Right lobe of liver (tissue), 6 donors: ENCODE measurements at regions not wholly inside any gene's neighbourhood (a gene's known extent, or its start where the extent isn't known, plus 50 kb on each side); places are given as distances from the start of the nearest gene placed in this dataset.
"Not testable (repeated sequence)": the region's sequence is repeated elsewhere in the genome, so short reads cannot be mapped to it uniquely, and the experiment has no call there.

Experiments
- ATAC-seq, 4 donors: fragments of 200-7000 bp; cut with Tn5 transposase; one replicate each; pipeline ENCODE4 v1.9.1; 2020; ENCODE audit warnings: mild to moderate bottlenecking in 4 of 4, moderate library complexity in 4 of 4
- DNase-seq, 3 donors: peaks; one replicate each; pipeline ENCODE4 v3.0.0-alpha.2; 2020
- H3K27ac ChIP-seq, 3 donors: fragments of 200-600 bp; one replicate each; pipeline ENCODE4 v1.8.0; 2022
- H3K27me3 ChIP-seq, 2 donors: fragments of 200-600 bp; one replicate each; pipeline ENCODE4 v1.8.0; 2022
- H3K36me3 ChIP-seq, 4 donors: fragments of 200-600 bp; sonication (generic) in 1 of 4; one replicate each; pipeline versions ENCODE4 v1.5.1 to v1.8.0; 2017 to 2022; ENCODE audit warnings: control low read depth in 1 of 4
- H3K4me1 ChIP-seq, 4 donors: fragments of 200-600 bp; sonication (generic) in 1 of 4; one replicate each; pipeline versions ENCODE4 v1.5.1 to v1.8.0; 2017 to 2022; ENCODE audit warnings: control low read depth in 1 of 4
- H3K4me3 ChIP-seq, 3 donors: fragments of 200-600 bp; one replicate each; pipeline ENCODE4 v1.8.0; 2022
- H3K9me3 ChIP-seq, 4 donors: fragments of 200-600 bp; sonication (generic) in 1 of 4; one replicate each; pipeline versions ENCODE4 v1.5.1 to v1.8.0; 2017 to 2022; ENCODE audit warnings: control low read depth in 1 of 4
- POLR2A ChIP-seq: fragments of 450-650 bp; IDR thresholded peaks from one replicate; pipeline ENCODE4 v1.6.1; 2017; ENCODE audit warnings: antibody characterized with exemption, mild to moderate bottlenecking
- WGBS: methylation state at CpG from one replicate; pipeline ENCODE4 v1.1.6; 2018; ENCODE audit warnings: low coverage, low lambda C conversion rate; ENCODE audit not compliant: insufficient coverage; ENCODE audit errors: missing lambda C conversion rate; 5-methylcytosine and 5-hydroxymethylcytosine counted together
- intact Hi-C, 2 donors: fragments of 100-400 bp; cut with DNase I; formaldehyde crosslinking; loops; one replicate each; pipeline versions ENCODE4 v1.11.2 to v1.14.1; 2022
- TF ChIP-seq, protein P1 (sequence below), 4 donors: fragments of 200-600 bp in 3 of 4; fragments of 450-650 bp in 1 of 4; IDR thresholded peaks; one replicate each; pipeline versions ENCODE4 v1.5.1 to v1.8.0; 2016 to 2022; ENCODE audit warnings: antibody characterized with exemption in 4 of 4, mild to moderate bottlenecking in 2 of 4
- donor health status: DM: no; HTN: yes; CAD: no.
- donor health status: DM: no; HTN: no; CAD: no.
- donor health status: DM: no; HTN: no; CAD: no.
- donor health status: DM: no; HTN: yes; CAD: no.
- donor health status: DM: no; HTN: yes; CAD: no.

DNA sequence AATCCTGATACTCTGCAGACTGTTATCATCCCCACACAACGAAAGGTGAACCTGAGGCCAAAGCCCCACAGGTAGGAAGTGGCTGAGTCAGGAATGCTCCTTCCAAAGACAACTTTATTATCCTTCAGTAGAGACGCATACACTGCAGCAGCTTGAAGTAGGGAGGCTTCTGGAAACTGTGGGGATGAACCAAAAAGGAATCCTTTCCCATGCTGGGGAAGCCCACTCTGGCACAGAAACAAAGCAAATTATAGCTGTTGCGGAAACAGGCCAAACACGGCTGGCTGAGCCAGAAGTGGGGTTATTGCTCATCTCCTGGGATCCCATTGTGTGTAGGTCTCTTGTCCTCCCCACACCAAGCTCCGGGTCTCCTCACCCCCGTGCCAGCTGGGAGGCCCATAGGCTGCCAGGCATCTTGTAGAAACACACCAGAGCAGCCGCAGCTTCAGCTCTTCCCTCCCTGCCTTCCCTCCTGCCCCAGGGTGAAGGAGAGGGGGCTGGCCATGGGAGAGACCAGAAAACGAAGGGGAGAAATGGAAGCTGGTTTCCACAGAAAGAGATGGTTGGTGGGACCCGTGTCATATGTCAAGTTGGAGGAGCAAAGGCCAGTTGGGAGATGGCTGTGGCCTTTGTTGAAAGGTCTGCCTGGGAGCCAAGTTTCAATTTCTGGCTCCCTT is 176.9 kb upstream of the NABP1 start:
- DNase-seq (no peak), ATAC-seq (peak; percentile 43 to 65 (median 60))
- intact Hi-C loops = loop anchor here in 1 of 2 donors (10.0 kb wide), 2 partner anchors 266 to 336 kb away; no protein-coding TSS in a partner anchor

DNA sequence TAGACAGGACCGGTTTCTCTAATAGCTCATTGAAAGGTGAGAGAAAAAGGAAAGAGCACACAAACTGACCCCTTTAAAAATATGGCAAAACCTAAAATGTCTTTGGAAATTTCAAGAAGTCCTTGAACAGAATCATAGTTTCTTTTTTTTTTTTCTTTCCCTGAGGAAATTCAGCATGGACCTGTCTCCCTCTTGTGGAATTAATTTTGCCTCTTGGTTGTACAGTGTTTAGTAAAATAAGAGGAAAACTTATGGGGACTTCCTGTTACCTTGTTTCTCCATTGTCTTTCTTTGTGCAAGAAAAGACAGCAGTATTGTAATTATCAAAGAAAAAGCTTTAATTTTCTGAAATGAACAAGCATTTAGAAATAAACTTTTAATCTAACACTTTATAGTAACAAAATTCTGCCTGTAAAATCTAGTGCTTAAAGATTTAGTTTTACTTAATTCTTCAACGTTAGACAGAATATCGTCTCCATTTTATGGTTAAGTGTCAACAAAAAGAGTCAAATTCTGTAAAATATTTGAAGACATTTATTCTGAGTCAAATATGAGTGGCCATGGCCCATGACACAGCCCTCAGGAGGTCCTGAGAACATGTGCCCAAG is 176.3 kb upstream of the NABP1 start:
- Histone ChIP-seq H3K4me3 (no peak overlapping the region), H3K4me1 (no peaks in the 10 kb centered on the region), H3K27me3 (no peaks in the 10 kb centered on the region), H3K36me3 (no peaks in the 10 kb centered on the region), H3K9me3 (no peaks in the 10 kb centered on the region), H3K27ac (no peak overlapping the region)
- ATAC-seq (peak; percentile 65 to 79 (median 68)), DNase-seq (no peak)
- intact Hi-C loops = loop anchor here in 1 of 2 donors (10.0 kb wide), 2 partner anchors 267 to 337 kb away; no protein-coding TSS in a partner anchor
- 51% methylated on average over 3 of the region's 3 CpGs for WGBS
- TF ChIP-seq, protein P1, sequence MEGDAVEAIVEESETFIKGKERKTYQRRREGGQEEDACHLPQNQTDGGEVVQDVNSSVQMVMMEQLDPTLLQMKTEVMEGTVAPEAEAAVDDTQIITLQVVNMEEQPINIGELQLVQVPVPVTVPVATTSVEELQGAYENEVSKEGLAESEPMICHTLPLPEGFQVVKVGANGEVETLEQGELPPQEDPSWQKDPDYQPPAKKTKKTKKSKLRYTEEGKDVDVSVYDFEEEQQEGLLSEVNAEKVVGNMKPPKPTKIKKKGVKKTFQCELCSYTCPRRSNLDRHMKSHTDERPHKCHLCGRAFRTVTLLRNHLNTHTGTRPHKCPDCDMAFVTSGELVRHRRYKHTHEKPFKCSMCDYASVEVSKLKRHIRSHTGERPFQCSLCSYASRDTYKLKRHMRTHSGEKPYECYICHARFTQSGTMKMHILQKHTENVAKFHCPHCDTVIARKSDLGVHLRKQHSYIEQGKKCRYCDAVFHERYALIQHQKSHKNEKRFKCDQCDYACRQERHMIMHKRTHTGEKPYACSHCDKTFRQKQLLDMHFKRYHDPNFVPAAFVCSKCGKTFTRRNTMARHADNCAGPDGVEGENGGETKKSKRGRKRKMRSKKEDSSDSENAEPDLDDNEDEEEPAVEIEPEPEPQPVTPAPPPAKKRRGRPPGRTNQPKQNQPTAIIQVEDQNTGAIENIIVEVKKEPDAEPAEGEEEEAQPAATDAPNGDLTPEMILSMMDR (IDR thresholded peaks at IDR 0.05) = peak; percentile 50 to 60 (median 58)
- no peak for TF ChIP-seq POLR2A

More for the DNA sequence above, 176.9 kb upstream of the NABP1 start:
- no peak for TF ChIP-seq POLR2A
- TF ChIP-seq, protein P1 (IDR thresholded peaks at IDR 0.05) = no peak
- 40% methylated on average over 7 of the region's 9 CpGs for WGBS
- no peak overlapping the region for H3K4me3 ChIP-seq
- H3K27ac ChIP-seq = no peak overlapping the region
- H3K4me1 ChIP-seq = no peaks in the 10 kb centered on the region
- H3K27me3 ChIP-seq = no peaks in the 10 kb centered on the region
- no peaks in the 10 kb centered on the region for H3K36me3 ChIP-seq
- H3K9me3 ChIP-seq = no peaks in the 10 kb centered on the region

DNA sequence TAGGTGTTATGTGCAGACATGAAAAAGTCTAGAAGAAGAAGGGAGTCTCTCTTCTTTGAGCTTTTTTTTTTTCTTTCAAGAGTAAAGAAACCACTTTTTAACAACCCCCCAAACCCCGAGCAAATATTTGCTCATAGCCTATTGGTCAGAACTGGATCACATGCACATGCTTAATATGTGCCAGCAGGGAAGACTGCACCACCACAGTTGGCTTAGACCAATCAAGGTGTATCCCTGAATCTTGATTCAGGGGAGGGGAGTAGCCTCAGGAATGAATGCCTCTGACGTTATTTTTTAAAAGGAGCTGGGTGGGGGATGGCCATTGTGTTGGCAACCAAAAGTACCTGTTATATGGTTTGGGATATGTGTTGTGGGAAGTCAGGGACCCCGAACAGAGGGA is 171.4 kb upstream of the NABP1 start:
- WGBS = 74% methylated on average over 3 of the region's 3 CpGs
- ATAC-seq = no peak
- Histone ChIP-seq H3K27ac (no peak overlapping the region), H3K4me3 (no peak overlapping the region), H3K9me3 (no peaks in the 10 kb centered on the region), H3K36me3 (no peaks in the 10 kb centered on the region), H3K27me3 (no peaks in the 10 kb centered on the region), H3K4me1 (no peaks in the 10 kb centered on the region)
- TF ChIP-seq, protein P1 (IDR thresholded peaks at IDR 0.05) = no peak
- no peak for TF ChIP-seq POLR2A
- no peak for DNase-seq
- intact Hi-C loops = loop anchor here in 1 of 2 donors (10.0 kb wide), 2 partner anchors 272 to 342 kb away; no protein-coding TSS in a partner anchor

DNA sequence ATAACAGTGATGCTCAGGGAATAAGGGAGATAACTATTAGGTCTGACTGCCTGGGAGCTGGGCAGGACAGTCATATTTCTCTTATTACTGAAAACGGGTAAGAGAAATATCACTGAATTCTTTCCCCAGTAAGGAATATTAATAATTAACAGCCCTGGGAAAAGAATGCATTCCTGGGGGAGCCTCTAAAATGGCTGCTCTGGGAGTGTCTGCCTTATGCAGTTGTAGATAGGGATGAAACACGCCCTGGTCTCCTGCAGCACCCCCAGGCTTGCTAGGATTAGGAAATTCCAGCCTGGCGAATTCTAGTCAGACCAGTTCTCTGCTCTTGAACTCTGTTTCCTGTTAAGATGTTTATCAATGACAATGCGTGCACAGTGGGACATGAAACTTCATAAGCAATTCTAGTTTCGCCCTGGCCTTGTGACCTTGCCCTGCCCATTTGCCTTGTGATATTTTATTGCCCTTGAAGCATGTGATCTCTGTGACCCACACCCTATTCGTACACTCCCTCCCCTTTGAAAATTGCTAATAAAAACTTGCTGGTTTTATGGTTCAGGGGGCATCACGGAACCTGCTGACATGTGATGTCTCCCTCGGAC is 170.6 kb upstream of the NABP1 start:
- H3K27ac ChIP-seq, H3K4me3 ChIP-seq, H3K4me1 ChIP-seq, H3K27me3 ChIP-seq, DNase-seq, H3K9me3 ChIP-seq, ATAC-seq, H3K36me3 ChIP-seq: not testable (repeated sequence)
- intact Hi-C loops = loop anchor here in 1 of 2 donors (10.0 kb wide), 2 partner anchors 273 to 343 kb away; no protein-coding TSS in a partner anchor
- 80% methylated on average over 6 of the region's 8 CpGs for WGBS

DNA sequence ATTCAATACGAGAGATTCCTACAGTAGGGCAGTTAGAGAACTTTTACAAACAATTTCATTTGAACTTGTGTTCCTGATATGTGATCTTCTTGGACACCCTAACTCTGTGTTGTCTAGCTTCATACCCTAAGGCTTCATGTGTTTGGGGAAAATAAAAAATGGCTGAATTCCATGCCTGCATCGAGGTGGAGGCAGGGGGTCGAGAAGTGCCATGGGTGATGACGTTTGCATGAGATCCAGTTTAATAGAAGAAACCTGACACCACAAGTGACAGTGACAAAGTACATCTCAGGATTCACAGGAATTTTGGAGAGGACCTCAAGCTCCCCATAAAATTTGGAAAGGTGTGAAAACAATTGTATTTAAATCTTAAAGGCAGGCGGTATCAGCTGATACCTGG is 169.2 kb upstream of the NABP1 start:
- intact Hi-C loops = loop anchor here in 1 of 2 donors (10.0 kb wide), 2 partner anchors 274 to 344 kb away; no protein-coding TSS in a partner anchor
- Histone ChIP-seq H3K27me3 (no peaks in the 10 kb centered on the region), H3K27ac (no peak overlapping the region), H3K9me3 (no peaks in the 10 kb centered on the region), H3K4me1 (no peaks in the 10 kb centered on the region), H3K36me3 (no peaks in the 10 kb centered on the region), H3K4me3 (no peak overlapping the region)
- no peak for TF ChIP-seq POLR2A
- TF ChIP-seq, protein P1 (IDR thresholded peaks at IDR 0.05) = no peak
- DNase-seq (no peak), ATAC-seq (no peak)
- WGBS = 77% methylated on average over 4 of the region's 5 CpGs
